Renal cortical epithelial cell (primary cell): ENCODE measurements at regions not wholly inside any gene's neighbourhood (a gene's known extent, or its start where the extent isn't known, plus 50 kb on each side); places are given as distances from the start of the nearest gene placed in this dataset.
"Not testable (repeated sequence)": the region's sequence is repeated elsewhere in the genome, so short reads cannot be mapped to it uniquely, and the experiment has no call there.

Source experiments
- DNase-seq: peaks from one replicate; pipeline ENCODE4 v3.0.0-alpha.2; 2011; ENCODE audit warnings: low read depth

DNA sequence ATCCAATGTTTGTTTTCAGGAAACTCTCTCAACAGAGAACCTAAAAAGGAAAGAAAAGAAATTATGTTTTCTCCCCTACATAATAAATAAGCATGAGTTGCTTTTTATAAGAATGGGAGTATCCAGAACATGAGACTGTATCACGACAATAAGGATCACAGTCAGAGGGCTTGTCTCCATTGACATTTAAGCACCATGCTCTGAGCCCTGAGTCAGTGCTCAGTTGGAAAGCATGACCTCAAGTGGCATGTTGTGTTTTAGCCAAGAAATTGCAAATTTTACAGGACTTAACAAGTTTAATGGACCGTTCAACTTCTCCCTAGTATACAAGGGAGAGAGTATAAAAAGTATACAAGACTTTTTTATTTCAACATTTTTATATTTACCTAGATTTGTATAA, 431.6 kb downstream of the GJA1 start:
- DNase-seq: peak; percentile 19

DNA sequence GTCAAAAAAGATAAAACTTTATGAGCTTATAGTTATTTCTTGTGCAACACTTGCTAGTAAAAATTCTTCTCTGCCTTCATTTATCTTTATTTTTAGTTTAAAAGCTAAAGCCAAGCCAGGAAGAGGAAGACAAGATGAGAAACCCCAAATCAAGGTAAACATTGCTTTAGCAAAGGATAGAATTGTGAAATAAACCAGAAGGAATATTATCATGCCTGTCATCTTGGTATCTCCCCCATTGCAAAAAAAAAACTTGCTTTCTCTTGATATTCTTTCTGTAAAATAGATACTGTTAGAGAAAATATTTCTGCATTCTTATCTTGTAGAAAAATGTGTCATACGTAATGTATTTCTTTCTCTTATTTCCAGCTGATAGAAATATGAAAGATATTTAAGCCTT, 432.8 kb downstream of the GJA1 start:
- no peak for DNase-seq

- no peak for DNase-seq
These were observed 438.1 kb downstream of the GJA1 start for GRCh38 chr6:121873595-121873994.

GRCh38 chr6:121876721-121877120, 441.3 kb downstream of the GJA1 start:
- DNase-seq: no peak

- no peak for DNase-seq
These were observed 443.7 kb downstream of the GJA1 start for GRCh38 chr6:121879149-121879548.

GRCh38 chr6:121880831-121881230, 445.4 kb downstream of the GJA1 start:
- no peak for DNase-seq

- peak; percentile 2 for DNase-seq
These were observed 446.7 kb downstream of the GJA1 start for GRCh38 chr6:121881974-121882667.

GRCh38 chr6:121884091-121884490, 448.6 kb downstream of the GJA1 start:
- no peak for DNase-seq

GRCh38 chr6:121884620-121885019, 449.2 kb downstream of the GJA1 start:
- DNase-seq: no peak

DNA sequence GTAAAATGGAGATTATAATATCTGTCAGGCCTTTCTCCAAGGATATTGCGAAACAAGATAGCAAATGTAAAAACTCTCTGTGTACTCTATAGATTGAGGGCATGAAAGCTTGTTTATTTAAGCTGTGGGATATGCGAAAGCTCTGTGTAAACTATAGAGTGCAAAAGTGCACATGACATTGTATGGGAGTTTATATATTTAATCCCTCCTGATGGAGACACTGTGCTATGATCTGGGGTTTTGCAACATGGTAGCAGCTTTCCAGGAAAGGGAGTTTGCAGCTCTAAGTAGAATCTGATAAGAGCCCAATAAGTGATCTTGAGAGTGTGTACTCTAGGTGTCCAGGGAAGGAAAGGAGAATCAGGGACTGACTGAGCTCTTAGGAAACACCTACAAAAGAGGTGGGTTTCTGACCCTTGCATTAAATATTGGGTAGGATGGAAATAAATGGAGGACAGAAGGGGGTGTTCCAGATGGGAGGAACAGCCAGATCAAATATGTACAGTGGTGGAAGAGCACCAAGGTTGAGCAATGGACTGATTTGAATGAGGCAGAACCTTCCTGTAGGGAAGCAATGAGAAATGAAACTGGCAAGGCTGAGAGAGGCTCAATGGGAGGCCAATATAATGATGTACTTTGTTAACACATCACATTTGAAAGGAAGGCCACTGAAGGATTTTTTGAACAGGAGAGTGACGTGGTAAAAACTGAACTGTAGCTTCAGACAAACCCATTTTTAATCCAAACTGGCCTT, 450.1 kb downstream of the GJA1 start:
- DNase-seq: no peak

GRCh38 chr6:121886223-121886830, 450.9 kb downstream of the GJA1 start:
- DNase-seq: no peak

- DNase-seq: no peak
These were observed 452.3 kb downstream of the GJA1 start for GRCh38 chr6:121887724-121888123.

DNA sequence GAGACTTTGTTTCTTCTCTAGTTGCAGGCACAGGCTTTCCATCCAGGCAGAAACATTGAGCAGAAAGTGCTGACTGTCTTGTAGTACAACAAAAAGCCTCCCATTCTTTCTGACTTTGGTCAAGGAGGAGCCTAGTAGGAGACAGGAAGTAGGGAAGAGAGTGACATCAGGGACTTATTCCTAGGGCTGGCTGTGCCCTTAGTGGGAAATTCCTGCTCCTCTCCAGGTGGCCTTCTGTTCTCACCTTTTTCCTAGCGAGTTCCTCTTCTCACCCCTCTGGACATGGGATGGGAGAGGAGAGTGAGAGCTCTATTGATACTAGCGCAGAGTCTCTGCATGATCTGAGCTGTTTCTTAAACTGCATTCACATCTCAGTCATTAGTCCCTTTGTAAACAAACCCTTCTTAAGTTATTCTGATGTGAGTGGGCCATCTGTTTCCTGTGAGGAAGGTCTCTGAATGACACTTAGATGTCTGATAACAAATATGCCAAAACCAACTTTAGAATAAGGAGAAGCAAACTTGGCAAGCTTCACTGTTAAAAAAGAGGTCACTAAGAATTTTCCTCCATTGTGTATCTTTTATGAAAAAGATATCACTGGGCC, 455.0 kb downstream of the GJA1 start:
- DNase-seq: no peak

- not testable (repeated sequence) for DNase-seq
These were observed 460.3 kb downstream of the GJA1 start for GRCh38 chr6:121895731-121896130.

DNA sequence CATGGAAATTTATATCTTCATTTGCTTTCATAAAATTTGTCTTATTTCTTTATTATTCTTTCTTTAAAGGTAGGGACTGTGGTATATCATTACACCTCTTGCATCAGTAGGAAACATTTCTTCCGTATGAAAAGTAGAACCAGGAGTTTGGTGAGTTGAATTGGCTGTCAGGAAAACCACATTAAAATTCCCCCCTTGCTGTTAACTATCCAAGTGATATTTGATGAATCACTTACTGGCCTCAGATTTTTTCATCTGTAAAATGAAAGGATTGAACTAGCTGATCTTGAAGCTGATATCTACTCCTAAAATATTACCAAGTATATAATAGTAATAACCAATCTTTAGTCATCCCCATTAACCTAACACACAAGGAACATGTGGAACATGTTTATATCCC, 460.9 kb downstream of the GJA1 start:
- DNase-seq: no peak

- DNase-seq: no peak
These were observed 461.3 kb downstream of the GJA1 start for GRCh38 chr6:121896771-121897170.

DNA sequence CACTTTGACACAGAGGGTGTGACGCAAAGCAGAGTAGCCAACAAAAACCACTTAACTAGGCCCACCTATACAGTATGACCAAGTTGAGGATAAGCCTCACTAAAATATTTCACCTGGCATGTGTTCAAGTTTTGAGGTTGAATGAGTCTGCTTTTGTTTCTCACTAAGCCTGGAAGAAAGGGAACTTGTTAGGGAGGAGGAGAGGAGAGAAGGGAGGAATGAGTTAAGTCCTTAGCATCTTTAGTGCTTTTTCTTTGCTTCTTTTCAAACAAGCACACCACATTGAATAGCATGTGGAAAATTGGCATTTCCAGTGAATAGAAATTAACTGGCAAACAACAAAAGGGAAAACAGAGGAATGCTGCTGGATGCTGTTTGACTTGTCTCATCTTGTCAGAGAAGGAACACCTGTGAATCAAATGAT, 461.9 kb downstream of the GJA1 start:
- DNase-seq: peak; percentile 6

DNA sequence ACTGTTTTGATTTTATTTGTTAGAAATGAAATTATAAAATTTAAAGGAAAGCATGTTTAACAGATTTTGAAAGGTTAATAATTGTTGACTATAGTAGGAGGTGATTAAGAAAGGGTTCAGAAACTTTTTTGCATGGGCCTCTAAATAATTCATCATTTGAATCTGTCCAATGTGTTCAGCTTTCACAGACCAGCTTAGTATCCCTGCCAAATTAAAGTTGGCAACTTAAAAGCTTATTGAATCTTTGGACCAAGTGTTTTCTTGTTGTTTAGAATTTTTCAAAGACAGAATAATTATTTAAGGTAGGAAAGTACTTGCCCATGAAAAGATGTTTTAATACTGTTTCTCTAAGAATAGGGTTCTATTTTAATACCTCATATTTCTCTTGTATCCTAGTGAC, 466.0 kb downstream of the GJA1 start:
- DNase-seq: no peak

DNA sequence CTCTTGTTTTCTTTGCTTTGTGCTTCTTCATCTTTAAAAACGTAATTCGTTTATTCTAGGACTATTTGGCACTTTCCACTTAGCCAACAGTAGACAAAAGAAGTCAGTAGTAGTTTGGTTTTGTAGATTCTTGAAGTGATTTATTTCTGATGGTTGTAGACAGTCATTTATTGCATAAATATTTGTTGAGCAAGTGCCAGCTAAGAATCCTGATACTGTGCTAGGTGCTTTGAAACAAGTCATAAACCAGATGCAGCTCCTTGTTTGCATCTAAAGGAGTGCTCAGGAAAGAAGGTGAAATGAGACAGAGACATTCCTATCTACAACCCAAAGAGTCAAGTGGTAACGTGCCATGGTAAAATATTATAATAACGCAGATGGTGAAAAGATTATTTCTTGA, 469.1 kb downstream of the GJA1 start:
- no peak for DNase-seq

DNA sequence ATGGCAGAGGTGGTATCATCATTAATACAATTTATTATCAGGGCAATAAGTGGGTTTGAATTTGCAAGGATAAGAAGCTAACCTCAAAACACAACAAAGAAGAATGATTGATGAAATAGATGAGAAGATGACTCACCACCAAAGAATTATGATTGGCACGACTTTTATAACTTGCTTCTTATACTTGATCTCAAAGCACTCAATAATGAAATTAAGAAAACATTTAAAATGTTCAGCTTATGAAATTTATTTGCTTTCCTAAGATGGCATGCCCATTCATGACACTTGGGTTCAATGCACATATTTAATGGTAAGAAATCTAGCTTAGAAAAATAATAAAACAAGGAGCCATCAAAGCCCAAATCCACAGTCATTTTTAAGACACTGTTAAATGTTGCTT, 477.5 kb downstream of the GJA1 start:
- DNase-seq: no peak

DNA sequence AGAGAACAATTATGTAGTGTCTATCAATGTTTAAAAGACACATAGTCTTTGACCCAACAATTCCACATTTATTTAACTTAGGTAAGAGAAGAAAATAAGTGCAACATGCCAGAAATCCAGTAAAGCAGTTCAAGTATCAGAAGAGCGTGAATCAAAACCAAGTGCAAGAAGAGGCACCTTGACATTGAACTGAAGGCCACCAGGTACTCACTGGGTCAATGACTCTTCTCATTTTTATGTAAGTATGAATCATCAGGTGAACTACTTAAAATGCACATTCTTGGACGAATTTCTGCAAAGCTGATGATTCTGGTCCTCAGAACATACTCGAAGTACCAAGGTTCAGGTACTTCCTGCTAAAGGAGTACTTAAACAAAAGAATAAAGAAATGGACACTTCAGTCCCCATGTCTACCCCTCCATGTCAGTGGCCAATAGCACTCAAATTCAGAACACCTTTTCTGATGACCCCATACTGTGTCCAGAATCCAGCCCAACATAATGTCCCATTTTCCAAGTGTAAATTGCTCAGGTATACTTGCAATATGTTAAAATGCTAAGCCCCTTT, 481.9 kb downstream of the GJA1 start:
- no peak for DNase-seq

GRCh38 chr6:121917834-121918559, 481.5 kb upstream of the HSF2 start:
- no peak for DNase-seq
